NB4 (cell line): ENCODE measurements at regions not wholly inside any gene's neighbourhood (a gene's known extent, or its start where the extent isn't known, plus 50 kb on each side); places are given as distances from the start of the nearest gene placed in this dataset.

Source experiments
- MYC ChIP-seq: IDR thresholded peaks from 2 replicates; pipeline ENCODE4 v1.6.1; 2011; ENCODE audit warnings: low read depth, low read length
- POLR2A ChIP-seq: IDR thresholded peaks from 2 replicates; pipeline ENCODE4 v1.6.1; 2011; ENCODE audit warnings: mild to moderate bottlenecking; ENCODE audit not compliant: insufficient read length; ENCODE audit errors: extremely low read depth
- TF ChIP-seq, protein P1 (sequence below): IDR thresholded peaks from one replicate; pipeline ENCODE4 v1.5.1; 2012; ENCODE audit warnings: low read depth, low read length
- TF ChIP-seq, protein P2 (sequence below): IDR thresholded peaks from 2 replicates; pipeline ENCODE4 v1.6.1; 2011; ENCODE audit warnings: low read depth, low read length

DNA sequence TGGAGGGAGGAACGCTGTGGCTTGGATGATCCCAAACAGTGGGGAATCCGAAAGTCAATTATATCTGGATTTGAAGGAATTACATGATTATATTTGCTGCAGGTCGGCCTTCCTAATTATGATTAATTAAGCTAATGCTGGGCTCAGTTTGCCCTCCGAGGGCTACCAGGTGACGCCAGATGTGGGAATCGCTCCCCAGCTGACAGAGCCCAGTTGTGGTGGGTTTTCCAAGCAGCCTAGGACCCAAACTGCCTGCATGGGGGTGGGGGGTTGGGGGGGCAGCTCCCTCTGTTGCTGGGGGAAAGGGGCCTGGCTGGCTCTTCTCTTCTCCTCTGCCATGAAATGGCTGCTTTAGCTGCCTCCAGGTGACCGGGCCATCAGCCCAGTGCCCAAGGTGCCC lies 147.6 kb upstream of the C1orf174 start:
- TF ChIP-seq, protein P1, sequence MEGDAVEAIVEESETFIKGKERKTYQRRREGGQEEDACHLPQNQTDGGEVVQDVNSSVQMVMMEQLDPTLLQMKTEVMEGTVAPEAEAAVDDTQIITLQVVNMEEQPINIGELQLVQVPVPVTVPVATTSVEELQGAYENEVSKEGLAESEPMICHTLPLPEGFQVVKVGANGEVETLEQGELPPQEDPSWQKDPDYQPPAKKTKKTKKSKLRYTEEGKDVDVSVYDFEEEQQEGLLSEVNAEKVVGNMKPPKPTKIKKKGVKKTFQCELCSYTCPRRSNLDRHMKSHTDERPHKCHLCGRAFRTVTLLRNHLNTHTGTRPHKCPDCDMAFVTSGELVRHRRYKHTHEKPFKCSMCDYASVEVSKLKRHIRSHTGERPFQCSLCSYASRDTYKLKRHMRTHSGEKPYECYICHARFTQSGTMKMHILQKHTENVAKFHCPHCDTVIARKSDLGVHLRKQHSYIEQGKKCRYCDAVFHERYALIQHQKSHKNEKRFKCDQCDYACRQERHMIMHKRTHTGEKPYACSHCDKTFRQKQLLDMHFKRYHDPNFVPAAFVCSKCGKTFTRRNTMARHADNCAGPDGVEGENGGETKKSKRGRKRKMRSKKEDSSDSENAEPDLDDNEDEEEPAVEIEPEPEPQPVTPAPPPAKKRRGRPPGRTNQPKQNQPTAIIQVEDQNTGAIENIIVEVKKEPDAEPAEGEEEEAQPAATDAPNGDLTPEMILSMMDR, result no peak
- TF ChIP-seq POLR2A, result no peak
- no peak for TF ChIP-seq MYC
- TF ChIP-seq, protein P2, sequence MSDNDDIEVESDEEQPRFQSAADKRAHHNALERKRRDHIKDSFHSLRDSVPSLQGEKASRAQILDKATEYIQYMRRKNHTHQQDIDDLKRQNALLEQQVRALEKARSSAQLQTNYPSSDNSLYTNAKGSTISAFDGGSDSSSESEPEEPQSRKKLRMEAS, result no peak
